ENCODE measurements at regions not wholly inside any gene's neighbourhood (a gene's known extent, or its start where the extent isn't known, plus 50 kb on each side); places are given as distances from the start of the nearest gene placed in this dataset.

- no CpG with 5 or more reads among the region's 8 CpGs for WGBS (ENCODE audit: insufficient coverage, insufficient read length)
- no peak overlapping the region for H3K27ac ChIP-seq (ENCODE audit: low read length)
- no peaks in the 10 kb centered on the region for H3K27me3 ChIP-seq (ENCODE audit: control insufficient read depth, insufficient read depth, low read length)
- no peaks in the 10 kb centered on the region for H3K36me3 ChIP-seq (ENCODE audit: control insufficient read depth, insufficient read depth, low read length)
- DNase-seq (ENCODE audit: low read depth, low spot score), result no peak
- H3K4me1 ChIP-seq (ENCODE audit: control insufficient read depth, insufficient read depth, low read length), result 0 out of 2 replicates have a peak, but pooled peaks cover 1% of the 10 kb centered on the region
- no peaks in the 10 kb centered on the region; the same call in 1 of the 2 replicates for H3K9me3 ChIP-seq (ENCODE audit: control insufficient read depth, insufficient read depth, low read length)
- no peak overlapping the region for H3K4me3 ChIP-seq (ENCODE audit: low read length)
Observed at GRCh38 chr16:54454616-54455015, 168.0 kb upstream of the IRX3 start.

DNA sequence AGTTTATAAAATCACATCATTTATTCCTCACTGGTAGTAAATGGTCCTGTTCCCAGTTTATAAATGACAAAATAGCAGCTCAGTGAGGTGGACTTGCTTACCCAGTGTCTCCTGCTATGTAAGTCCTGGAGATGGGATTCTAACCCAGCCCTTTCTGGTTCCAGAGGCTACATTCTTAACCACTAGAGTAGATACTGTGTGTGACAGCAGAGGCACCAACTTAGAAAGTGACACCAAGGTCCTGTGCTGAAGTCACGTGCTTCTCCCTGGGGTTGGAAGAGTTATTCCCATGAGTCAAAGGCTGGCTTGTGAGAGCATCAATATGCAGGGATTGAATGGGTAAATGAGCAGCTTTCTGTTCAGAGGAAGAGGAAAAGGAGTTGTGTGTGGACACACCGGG, 167.3 kb upstream of the IRX3 start:
- no peaks in the 10 kb centered on the region for H3K27me3 ChIP-seq (ENCODE audit: control insufficient read depth, insufficient read depth, low read length)
- no peaks in the 10 kb centered on the region for H3K36me3 ChIP-seq (ENCODE audit: control insufficient read depth, insufficient read depth, low read length)
- H3K27ac ChIP-seq (ENCODE audit: low read length), result no peak overlapping the region
- no peak for DNase-seq (ENCODE audit: low read depth, low spot score)
- no CpG with 5 or more reads among the region's 2 CpGs for WGBS (ENCODE audit: insufficient coverage, insufficient read length)
- H3K9me3 ChIP-seq (ENCODE audit: control insufficient read depth, insufficient read depth, low read length), result no peaks in the 10 kb centered on the region; the same call in 1 of the 2 replicates
- H3K4me3 ChIP-seq (ENCODE audit: low read length), result no peak overlapping the region
- H3K4me1 ChIP-seq (ENCODE audit: control insufficient read depth, insufficient read depth, low read length), result 0 out of 2 replicates have a peak, but pooled peaks cover 1% of the 10 kb centered on the region

GRCh38 chr16:54447576-54448440, 161.2 kb upstream of the IRX3 start:
- no peaks in the 10 kb centered on the region for H3K27me3 ChIP-seq (ENCODE audit: control insufficient read depth, insufficient read depth, low read length)
- H3K4me1 ChIP-seq (ENCODE audit: control insufficient read depth, insufficient read depth, low read length), result no peaks in the 10 kb centered on the region
- H3K4me3 ChIP-seq (ENCODE audit: low read length), result no peak overlapping the region
- H3K36me3 ChIP-seq (ENCODE audit: control insufficient read depth, insufficient read depth, low read length), result no peaks in the 10 kb centered on the region
- H3K9me3 ChIP-seq (ENCODE audit: control insufficient read depth, insufficient read depth, low read length), result no peaks in the 10 kb centered on the region; the same call in 1 of the 2 replicates
- no peak overlapping the region for H3K27ac ChIP-seq (ENCODE audit: low read length)
- WGBS (ENCODE audit: insufficient coverage, insufficient read length), result no CpG with 5 or more reads among the region's 20 CpGs
- DNase-seq (ENCODE audit: low read depth, low spot score), result no peak

GRCh38 chr16:54446639-54447038, 160.1 kb upstream of the IRX3 start:
- H3K4me1 ChIP-seq (ENCODE audit: control insufficient read depth, insufficient read depth, low read length), result no peaks in the 10 kb centered on the region
- no CpG with 5 or more reads among the region's 10 CpGs for WGBS (ENCODE audit: insufficient coverage, insufficient read length)
- DNase-seq (ENCODE audit: low read depth, low spot score), result no peak
- no peaks in the 10 kb centered on the region; the same call in 1 of the 2 replicates for H3K9me3 ChIP-seq (ENCODE audit: control insufficient read depth, insufficient read depth, low read length)
- H3K27me3 ChIP-seq (ENCODE audit: control insufficient read depth, insufficient read depth, low read length), result no peaks in the 10 kb centered on the region
- no peak overlapping the region for H3K4me3 ChIP-seq (ENCODE audit: low read length)
- no peak overlapping the region for H3K27ac ChIP-seq (ENCODE audit: low read length)
- H3K36me3 ChIP-seq (ENCODE audit: control insufficient read depth, insufficient read depth, low read length), result no peaks in the 10 kb centered on the region

- WGBS (ENCODE audit: insufficient coverage, insufficient read length), result no CpG with 5 or more reads among the region's 1 CpG
- no peak for DNase-seq (ENCODE audit: low read depth, low spot score)
- Histone ChIP-seq H3K4me1 (ENCODE audit: control insufficient read depth, insufficient read depth, low read length) (no peaks in the 10 kb centered on the region), H3K9me3 (ENCODE audit: control insufficient read depth, insufficient read depth, low read length) (no peaks in the 10 kb centered on the region), H3K27ac (ENCODE audit: low read length) (no peak overlapping the region), H3K27me3 (ENCODE audit: control insufficient read depth, insufficient read depth, low read length) (no peaks in the 10 kb centered on the region), H3K36me3 (ENCODE audit: control insufficient read depth, insufficient read depth, low read length) (no peaks in the 10 kb centered on the region), H3K4me3 (ENCODE audit: low read length) (no peak overlapping the region)
Observed at GRCh38 chr16:54444851-54445458, 158.4 kb upstream of the IRX3 start.

- no peaks in the 10 kb centered on the region for H3K9me3 ChIP-seq (ENCODE audit: control insufficient read depth, insufficient read depth, low read length)
- H3K27ac ChIP-seq (ENCODE audit: low read length), result no peak overlapping the region
- WGBS (ENCODE audit: insufficient coverage, insufficient read length), result no CpG with 5 or more reads among the region's 1 CpG
- H3K27me3 ChIP-seq (ENCODE audit: control insufficient read depth, insufficient read depth, low read length), result no peaks in the 10 kb centered on the region
- DNase-seq (ENCODE audit: low read depth, low spot score), result no peak
- H3K36me3 ChIP-seq (ENCODE audit: control insufficient read depth, insufficient read depth, low read length), result no peaks in the 10 kb centered on the region
- no peak overlapping the region for H3K4me3 ChIP-seq (ENCODE audit: low read length)
- H3K4me1 ChIP-seq (ENCODE audit: control insufficient read depth, insufficient read depth, low read length), result no peaks in the 10 kb centered on the region
Observed at GRCh38 chr16:54443839-54444238, 157.3 kb upstream of the IRX3 start.

DNA sequence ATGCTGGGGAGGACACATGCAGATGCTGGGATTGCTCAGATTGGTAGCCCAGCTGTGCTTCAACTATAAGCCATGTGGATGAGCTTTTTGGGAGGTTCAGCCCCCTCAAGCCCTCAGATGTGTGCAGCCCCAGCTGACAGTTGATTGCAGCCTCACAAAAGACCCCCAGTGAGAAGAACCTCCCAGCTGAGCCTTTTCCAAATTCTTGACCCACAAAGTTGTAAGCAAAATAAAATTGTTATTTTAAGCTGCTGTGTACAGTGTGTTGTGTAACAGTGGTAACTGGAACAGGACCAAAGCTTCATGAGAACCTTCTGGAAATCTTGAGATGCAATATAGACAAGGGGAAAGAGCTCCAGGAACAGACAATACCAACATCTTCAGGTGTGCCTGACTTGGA, 156.8 kb upstream of the IRX3 start:
- Histone ChIP-seq H3K9me3 (ENCODE audit: control insufficient read depth, insufficient read depth, low read length) (no peaks in the 10 kb centered on the region), H3K4me3 (ENCODE audit: low read length) (no peak overlapping the region), H3K27me3 (ENCODE audit: control insufficient read depth, insufficient read depth, low read length) (no peaks in the 10 kb centered on the region), H3K36me3 (ENCODE audit: control insufficient read depth, insufficient read depth, low read length) (no peaks in the 10 kb centered on the region), H3K27ac (ENCODE audit: low read length) (no peak overlapping the region), H3K4me1 (ENCODE audit: control insufficient read depth, insufficient read depth, low read length) (no peaks in the 10 kb centered on the region)
- no peak for DNase-seq (ENCODE audit: low read depth, low spot score)

DNA sequence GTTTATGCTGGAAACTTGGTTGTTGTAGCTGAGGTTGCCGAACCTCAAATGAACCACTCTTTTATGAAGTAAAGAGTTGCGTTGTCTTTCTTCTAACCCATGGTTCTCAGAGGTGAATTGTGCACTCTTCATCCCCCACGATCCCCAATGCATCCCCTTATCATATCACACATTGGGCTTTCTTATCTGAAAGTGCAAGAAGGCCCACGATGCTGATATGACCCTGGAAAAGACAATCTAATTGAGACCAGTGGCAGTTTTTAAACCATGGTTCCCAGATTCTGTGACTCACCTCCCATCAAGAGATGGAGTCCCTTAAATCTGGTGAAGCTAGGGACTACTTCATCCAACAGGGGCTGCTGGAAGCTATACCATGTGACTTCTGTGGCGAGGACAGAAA, 156.3 kb upstream of the IRX3 start:
- Histone ChIP-seq H3K27ac (ENCODE audit: low read length) (no peak overlapping the region), H3K27me3 (ENCODE audit: control insufficient read depth, insufficient read depth, low read length) (no peaks in the 10 kb centered on the region), H3K4me1 (ENCODE audit: control insufficient read depth, insufficient read depth, low read length) (no peaks in the 10 kb centered on the region), H3K4me3 (ENCODE audit: low read length) (no peak overlapping the region), H3K36me3 (ENCODE audit: control insufficient read depth, insufficient read depth, low read length) (no peaks in the 10 kb centered on the region), H3K9me3 (ENCODE audit: control insufficient read depth, insufficient read depth, low read length) (no peaks in the 10 kb centered on the region)
- WGBS (ENCODE audit: insufficient coverage, insufficient read length), result no CpG with 5 or more reads among the region's 5 CpGs
- DNase-seq (ENCODE audit: low read depth, low spot score), result no peak

DNA sequence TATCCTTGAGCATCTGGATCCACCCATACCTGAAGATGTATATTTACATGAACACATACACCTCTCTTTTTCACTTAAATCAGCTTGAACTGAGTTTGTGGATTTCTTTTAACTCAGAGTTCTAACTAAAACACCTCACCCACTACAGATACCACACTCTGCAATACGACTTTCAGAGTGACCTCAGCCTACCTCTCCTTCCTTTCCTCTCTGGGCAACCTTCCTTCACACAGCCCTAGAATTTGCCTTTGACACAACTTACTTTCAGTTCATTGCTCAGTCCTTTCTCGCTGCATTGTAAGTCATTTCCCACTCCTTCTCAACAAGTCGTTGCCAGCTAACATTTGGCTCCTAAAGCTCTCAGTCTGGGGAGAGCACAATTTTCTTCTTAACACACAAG, 151.9 kb upstream of the IRX3 start:
- WGBS (ENCODE audit: insufficient coverage, insufficient read length), result no CpG with 5 or more reads among the region's 3 CpGs
- Histone ChIP-seq H3K27ac (ENCODE audit: low read length) (no peak overlapping the region), H3K9me3 (ENCODE audit: control insufficient read depth, insufficient read depth, low read length) (no peaks in the 10 kb centered on the region)

GRCh38 chr16:54437921-54438320, 151.3 kb upstream of the IRX3 start:
- Histone ChIP-seq H3K27ac (ENCODE audit: low read length) (no peak overlapping the region), H3K4me1 (ENCODE audit: control insufficient read depth, insufficient read depth, low read length) (no peaks in the 10 kb centered on the region), H3K27me3 (ENCODE audit: control insufficient read depth, insufficient read depth, low read length) (no peaks in the 10 kb centered on the region), H3K9me3 (ENCODE audit: control insufficient read depth, insufficient read depth, low read length) (no peaks in the 10 kb centered on the region), H3K4me3 (ENCODE audit: low read length) (no peak overlapping the region), H3K36me3 (ENCODE audit: control insufficient read depth, insufficient read depth, low read length) (no peaks in the 10 kb centered on the region)
- DNase-seq (ENCODE audit: low read depth, low spot score), result no peak
- no CpG with 5 or more reads among the region's 4 CpGs for WGBS (ENCODE audit: insufficient coverage, insufficient read length)

More for the DNA sequence above, 151.9 kb upstream of the IRX3 start:
- Histone ChIP-seq H3K27me3 (ENCODE audit: control insufficient read depth, insufficient read depth, low read length) (no peaks in the 10 kb centered on the region), H3K36me3 (ENCODE audit: control insufficient read depth, insufficient read depth, low read length) (no peaks in the 10 kb centered on the region), H3K4me3 (ENCODE audit: low read length) (no peak overlapping the region), H3K4me1 (ENCODE audit: control insufficient read depth, insufficient read depth, low read length) (no peaks in the 10 kb centered on the region)
- DNase-seq (ENCODE audit: low read depth, low spot score), result no peak

Measured in iPS DF 6.9 (cell line).